HepG2 (cell line): ENCODE measurements at regions not wholly inside any gene's neighbourhood (a gene's known extent, or its start where the extent isn't known, plus 50 kb on each side); places are given as distances from the start of the nearest gene placed in this dataset.

Source experiments
- ATAC-seq: fragments of 200-7000 bp; cut with Tn5 transposase; 3 replicates; pipeline ENCODE4 v1.9.1; 2020; ENCODE audit warnings: mild to moderate bottlenecking, moderate library complexity
- BruUV-seq: library from RNA; stranded (reverse); fragments of 400-500 nt; replicated peaks from 2 replicates; lab custom pipeline; 2021; lab: Mats Ljungman, UMichigan
- CTCF ChIA-PET: fragments of 300-600 bp; formaldehyde crosslinking; extraction: SDS; loops from one replicate; lab custom pipeline; 2021; ENCODE audit warnings: low total read pairs, inconsistent platforms, low intra/inter-chr PET ratio; lab: Yijun Ruan, JAX
- POLR2A ChIA-PET: fragments of 350-600 bp; sonication (Branson Sonifier 250); formaldehyde crosslinking; loops from one replicate; lab custom pipeline; 2020; ENCODE audit warnings: antibody characterized with exemption, inconsistent platforms; lab: Yijun Ruan, JAX
- DNase-seq: peaks from one replicate; pipeline ENCODE4 v3.0.0-alpha.2; 2015; ENCODE audit warnings: low spot score
- FAIRE-seq: peaks from 3 replicates; lab custom pipeline; 2011; peaks lifted over from hg19 to GRCh38; lab: Jason Lieb, UNC
- H2AFZ ChIP-seq: one replicate; pipeline ENCODE4 v1.6.1; 2011; ENCODE audit warnings: low read length, inconsistent platforms
- H3K27ac ChIP-seq: fragments of 300-600 bp; 3 replicates; pipeline ENCODE4 v1.8.0; 2011; ENCODE audit warnings: mixed run types, mild to moderate bottlenecking, mixed read lengths, low read length, inconsistent platforms; ENCODE audit not compliant: insufficient read depth; ENCODE audit errors: extremely low read length
- H3K27me3 ChIP-seq, 2 experiments: fragments of 200-600 bp in 1 of 2; 2 replicates in 1 of 2; 3 replicates in 1 of 2; pipeline versions ENCODE4 v1.6.0 to v1.8.0; 2011; ENCODE audit warnings: low read length in 2 of 2, mild to moderate bottlenecking in 2 of 2, moderate library complexity in 2 of 2, inconsistent platforms in 1 of 2; ENCODE audit not compliant: insufficient read depth in 2 of 2, control insufficient read depth in 1 of 2
- H3K36me3 ChIP-seq, 2 experiments: fragments of 200-600 bp in 1 of 2; replicated peaks in 1 of 2; 2 replicates in 1 of 2; 3 replicates in 1 of 2; pipeline versions ENCODE4 v1.5.1 to v1.8.0; 2011; ENCODE audit warnings: low read length in 2 of 2, inconsistent platforms in 1 of 2; ENCODE audit not compliant: insufficient read depth in 2 of 2, control insufficient read depth in 1 of 2
- H3K4me1 ChIP-seq: 2 replicates; pipeline ENCODE4 v1.5.1; 2012; ENCODE audit warnings: low read length, inconsistent platforms; ENCODE audit not compliant: insufficient read depth
- H3K4me2 ChIP-seq: 2 replicates; pipeline ENCODE4 v1.6.0; 2011; ENCODE audit warnings: low read depth, low read length, inconsistent platforms
- H3K4me3 ChIP-seq, 3 experiments: fragments of 200-600 bp in 1 of 3; sonication (generic), shearing (Covaris generic) in 1 of 3; replicated peaks in 1 of 3; 2 replicates each; pipeline ENCODE4 v1.5.1; 2011 to 2016; ENCODE audit warnings: low read length in 3 of 3, inconsistent platforms in 2 of 3, low read depth in 2 of 3, mild to moderate bottlenecking in 2 of 3, control low read depth in 1 of 3, mixed read lengths in 1 of 3; ENCODE audit not compliant: insufficient read depth in 1 of 3
- H3K79me2 ChIP-seq: one replicate; pipeline ENCODE4 v1.6.1; 2011; ENCODE audit warnings: low read length, inconsistent platforms; ENCODE audit not compliant: insufficient read depth
- H3K9ac ChIP-seq: 2 replicates; pipeline ENCODE4 v1.6.0; 2011; ENCODE audit warnings: mild to moderate bottlenecking, low read depth, low read length, inconsistent platforms; ENCODE audit not compliant: insufficient read depth
- H3K9me3 ChIP-seq: 2 replicates; pipeline ENCODE4 v1.5.1; 2012; ENCODE audit warnings: mild to moderate bottlenecking, low read length
- H4K20me1 ChIP-seq: 2 replicates; pipeline ENCODE4 v1.6.0; 2011; ENCODE audit warnings: inconsistent platforms, mild to moderate bottlenecking, low read length, moderate library complexity; ENCODE audit not compliant: insufficient read depth
- CCDC6 ChIP-seq: sonication (generic); formaldehyde crosslinking; IDR thresholded peaks from 2 replicates; pipeline ENCODE4 v1.8.1; 2022; ENCODE audit warnings: mild to moderate bottlenecking, missing genetic modification reagents, moderate library complexity
- HOXA3 ChIP-seq: sonication (generic); formaldehyde crosslinking; IDR thresholded peaks from 2 replicates; pipeline ENCODE4 v1.5.0; 2020; ENCODE audit warnings: missing genetic modification reagents
- SMC3 ChIP-seq: IDR thresholded peaks from 2 replicates; pipeline ENCODE4 v1.6.1; 2011; ENCODE audit warnings: low read length, improper control_type of control experiment
- STAG1 ChIP-seq: sonication (generic); formaldehyde crosslinking; IDR thresholded peaks from 2 replicates; pipeline ENCODE4 v1.4.0; 2020; ENCODE audit warnings: missing genetic modification reagents
- WGBS: methylation state at CpG from one replicate; pipeline ENCODE4 v1.1.6; 2017; ENCODE audit warnings: low lambda C conversion rate; 5-methylcytosine and 5-hydroxymethylcytosine counted together
- in situ Hi-C: cut with HindIII; loops from 2 replicates; pipeline ENCODE4 v1.10.0; 2017; ENCODE audit warnings: low pct_unique_long_range_greater_than_20kb; ENCODE audit not compliant: extremely low pct_ligation_motif_present
- intact Hi-C: fragments of 100-400 bp; cut with micrococcal nuclease; formaldehyde crosslinking; loops from one replicate; pipeline ENCODE4 v1.10.0; 2022; ENCODE audit not compliant: unreplicated experiment
- TF ChIP-seq, protein P1 (sequence below): sonication (generic); formaldehyde crosslinking; IDR thresholded peaks from 2 replicates; pipeline ENCODE4 v1.5.0; 2020; ENCODE audit warnings: mild to moderate bottlenecking, missing genetic modification reagents, moderate library complexity

DNA sequence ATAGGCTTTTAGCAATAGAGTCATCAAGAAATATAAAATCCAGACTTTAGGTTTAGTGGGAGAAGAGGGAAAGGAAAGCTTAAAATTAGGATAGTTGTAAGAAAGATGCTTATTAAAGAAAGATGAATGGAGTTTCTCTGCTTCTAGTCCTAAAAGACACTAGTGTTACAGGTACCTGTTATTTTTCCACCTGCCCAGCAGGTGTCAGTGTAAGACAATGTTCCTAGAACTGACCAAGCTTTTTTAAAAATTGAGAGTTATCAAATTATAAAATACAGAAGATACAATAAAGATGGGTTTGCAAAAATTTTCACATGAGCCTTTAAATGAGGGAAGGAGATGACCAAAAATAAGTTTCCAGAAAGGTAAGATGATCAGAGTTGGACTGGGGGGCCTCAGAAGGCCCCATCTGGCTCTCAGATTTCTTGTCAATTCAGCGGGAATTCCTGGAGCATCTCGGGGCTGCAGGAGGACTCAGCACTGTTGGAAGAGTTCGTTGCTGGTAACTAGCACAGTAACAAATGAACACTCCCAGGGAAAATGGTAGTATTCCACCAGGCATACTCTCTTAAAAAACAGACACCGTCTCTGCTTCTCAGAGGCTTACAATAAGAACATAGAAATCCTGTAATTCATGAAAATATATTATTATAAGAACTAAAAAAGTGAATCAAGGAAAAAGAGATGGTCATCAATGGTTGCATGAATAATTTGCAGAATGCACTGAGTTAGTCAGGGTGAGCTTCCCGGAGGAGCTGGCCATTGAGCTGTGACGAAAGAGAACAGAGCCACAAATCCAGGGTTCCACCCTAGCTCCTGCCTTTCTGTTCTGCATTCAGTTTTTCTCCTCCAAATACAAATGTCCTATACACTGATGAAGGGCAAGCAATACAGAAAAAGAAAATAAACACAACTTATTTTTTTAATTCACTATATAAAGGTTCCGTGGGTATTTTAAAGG, 71.8 kb upstream of the PIK3CG start:
- CTCF ChIA-PET = interaction anchor here (1.1 to 1.8 kb wide), 2 partner anchors 357 to 1081 kb away, joined by 3 to 15 read pairs; no protein-coding TSS in a partner anchor
- Histone ChIP-seq H3K9me3 (peaks cover 2% of the 10 kb centered on the region; the same call in 1 of the 2 replicates), H3K36me3 (no peaks in the 10 kb centered on the region)
- TF ChIP-seq CCDC6 (no peak), HOXA3 (no peak), SMC3 (peak; percentile 28; the same call in 1 of the 2 replicates), STAG1 (CRISPR knock-in tag) (peak; percentile 68)
- TF ChIP-seq, protein P1, sequence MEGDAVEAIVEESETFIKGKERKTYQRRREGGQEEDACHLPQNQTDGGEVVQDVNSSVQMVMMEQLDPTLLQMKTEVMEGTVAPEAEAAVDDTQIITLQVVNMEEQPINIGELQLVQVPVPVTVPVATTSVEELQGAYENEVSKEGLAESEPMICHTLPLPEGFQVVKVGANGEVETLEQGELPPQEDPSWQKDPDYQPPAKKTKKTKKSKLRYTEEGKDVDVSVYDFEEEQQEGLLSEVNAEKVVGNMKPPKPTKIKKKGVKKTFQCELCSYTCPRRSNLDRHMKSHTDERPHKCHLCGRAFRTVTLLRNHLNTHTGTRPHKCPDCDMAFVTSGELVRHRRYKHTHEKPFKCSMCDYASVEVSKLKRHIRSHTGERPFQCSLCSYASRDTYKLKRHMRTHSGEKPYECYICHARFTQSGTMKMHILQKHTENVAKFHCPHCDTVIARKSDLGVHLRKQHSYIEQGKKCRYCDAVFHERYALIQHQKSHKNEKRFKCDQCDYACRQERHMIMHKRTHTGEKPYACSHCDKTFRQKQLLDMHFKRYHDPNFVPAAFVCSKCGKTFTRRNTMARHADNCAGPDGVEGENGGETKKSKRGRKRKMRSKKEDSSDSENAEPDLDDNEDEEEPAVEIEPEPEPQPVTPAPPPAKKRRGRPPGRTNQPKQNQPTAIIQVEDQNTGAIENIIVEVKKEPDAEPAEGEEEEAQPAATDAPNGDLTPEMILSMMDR (CRISPR knock-in tag) = peak; percentile 60
- TF ChIP-seq, all 625 proteins: peak for 3
- H3K27me3 ChIP-seq = no peaks in the 10 kb centered on the region; a peak in 1 of 5 replicates
- 27% methylated on average over 7 of the region's 7 CpGs for WGBS
- H3K4me2 ChIP-seq = no peak overlapping the region
- no peaks in the 10 kb centered on the region for H4K20me1 ChIP-seq
- no peaks in the 10 kb centered on the region for H3K79me2 ChIP-seq
- H3K4me1 ChIP-seq = no peaks in the 10 kb centered on the region
- no peak overlapping the region for H2AFZ ChIP-seq
- no peak overlapping the region for H3K4me3 ChIP-seq
- POLR2A ChIA-PET = no interaction called here
- in situ Hi-C loops (loop anchor here (5.0 kb wide), 1 partner anchor 354 kb away; no protein-coding TSS in a partner anchor), intact Hi-C loops (loop anchor here (1.0 to 10.0 kb wide), 3 partner anchors 354 to 932 kb away; no protein-coding TSS in a partner anchor)
- ATAC-seq (no peak), DNase-seq (peak; percentile 7), FAIRE-seq (no peak)
- no peak overlapping the region for H3K27ac ChIP-seq
- no TSS peak for BruUV-seq
- no peak overlapping the region for H3K9ac ChIP-seq
